ENCODE measurements at regions not wholly inside any gene's neighbourhood (a gene's known extent, or its start where the extent isn't known, plus 50 kb on each side); places are given as distances from the start of the nearest gene placed in this dataset.

GRCh38 chr11:127994736-127995135 lies 592.6 kb downstream of the ETS1 start (continued):
- TF ChIP-seq SIX5 (IDR thresholded peaks at IDR 0.05; ENCODE audit: low read depth, low read length, severe bottlenecking): no peak

GRCh38 chr11:127993788-127994187 lies 593.6 kb downstream of the ETS1 start:
- no peak for TF ChIP-seq MAX (IDR thresholded peaks at IDR 0.05; ENCODE audit: low read depth, low read length)
- no peak for TF ChIP-seq NBN (IDR thresholded peaks at IDR 0.05)
- no peak for TF ChIP-seq USF1 (IDR thresholded peaks at IDR 0.05; ENCODE audit: borderline replicate concordance, extremely low read length, insufficient read depth, low read depth, low read length)
- TF ChIP-seq MYB (IDR thresholded peaks at IDR 0.05; ENCODE audit: borderline replicate concordance, low read depth, low read length): no peak
- no peak for TF ChIP-seq IKZF2 (IDR thresholded peaks at IDR 0.05)
- no peak for TF ChIP-seq NR2C2 (IDR thresholded peaks at IDR 0.05; ENCODE audit: borderline replicate concordance, control insufficient read depth, insufficient read length, low read depth)
- no peak for TF ChIP-seq BACH1 (IDR thresholded peaks at IDR 0.05; ENCODE audit: borderline replicate concordance)
- H3K4me3 ChIP-seq: no peak overlapping the region
- no peak overlapping the region for H2AFZ ChIP-seq (ENCODE audit: control insufficient read depth, low read depth, low read length)
- FAIRE-seq: no peak
- in situ Hi-C loops (cut with MboI): no loop called here
- DNase-seq (ENCODE audit: low read depth, low spot score): no peak
- H3K79me2 ChIP-seq (ENCODE audit: control insufficient read depth, insufficient read depth, low read length): no peaks in the 10 kb centered on the region
- intact Hi-C loops (cut with micrococcal nuclease; ENCODE audit: unreplicated experiment): no loop called here
- H3K9me3 ChIP-seq (replicated peaks; ENCODE audit: control insufficient read depth, insufficient read depth, low read length): no peaks in the 10 kb centered on the region
- H3K27ac ChIP-seq (ENCODE audit: control insufficient read depth, insufficient read depth): no peak overlapping the region
- no peak overlapping the region for H3K4me2 ChIP-seq (ENCODE audit: control insufficient read depth, insufficient read depth)
- H3K4me1 ChIP-seq (ENCODE audit: control insufficient read depth, insufficient read depth, low read length): no peaks in the 10 kb centered on the region
- H3K36me3 ChIP-seq (ENCODE audit: control insufficient read depth in 2 of 2, insufficient read depth in 2 of 2, low read length in 1 of 2): no peaks in the 10 kb centered on the region
- SMC1A ChIA-PET (ENCODE audit: uncharacterized antibody, unreplicated experiment): no interaction called here
- no TSS peak for BruUV-seq (replicated peaks)
- no peak overlapping the region for H3K9ac ChIP-seq (ENCODE audit: control insufficient read depth, insufficient read depth, low read length)
- RAD21 ChIA-PET (ENCODE audit: unreplicated experiment): no interaction called here
- CTCF ChIA-PET: no interaction called here
- H3K27me3 ChIP-seq (replicated peaks in 1 of 2; ENCODE audit: control insufficient read depth in 2 of 2, insufficient read depth in 2 of 2, low read length in 1 of 2): no peaks in the 10 kb centered on the region
- WGBS (ENCODE audit: insufficient coverage, insufficient replicate concordance, low lambda C conversion rate, missing lambda C conversion rate): 48% methylated on average over 7 of the region's 7 CpGs
- no peaks in the 10 kb centered on the region for H4K20me1 ChIP-seq (ENCODE audit: control insufficient read depth, insufficient read depth)
- no peak for ATAC-seq
- POLR2A ChIA-PET: no interaction called here

Data from GM12878 (cell line).